Effector memory CD4-positive, alpha-beta T cell (primary cell): ENCODE measurements at regions not wholly inside any gene's neighbourhood (a gene's known extent, or its start where the extent isn't known, plus 50 kb on each side); places are given as distances from the start of the nearest gene placed in this dataset.

ENCODE experiments used
- DNase-seq, 3 donors: peaks; one replicate each; pipeline ENCODE4 v3.0.0-alpha.2; 2020
- H3K27ac ChIP-seq: 2 replicates; pipeline ENCODE4 v1.7.0; 2013; ENCODE audit warnings: mild to moderate bottlenecking, low read length, moderate library complexity; ENCODE audit not compliant: insufficient read depth, poor library complexity, severe bottlenecking
- H3K27me3 ChIP-seq: replicated peaks from 2 replicates; pipeline ENCODE4 v1.7.0; 2013; ENCODE audit warnings: mild to moderate bottlenecking, low read length; ENCODE audit not compliant: insufficient read depth, control insufficient read depth, poor library complexity, severe bottlenecking
- H3K36me3 ChIP-seq: 2 replicates; pipeline ENCODE4 v1.7.0; 2013; ENCODE audit warnings: mild to moderate bottlenecking, low read length, moderate library complexity; ENCODE audit not compliant: control insufficient read depth, insufficient read depth
- H3K4me1 ChIP-seq: 2 replicates; pipeline ENCODE4 v1.7.0; 2013; ENCODE audit warnings: low read length, mild to moderate bottlenecking; ENCODE audit not compliant: control insufficient read depth, insufficient read depth, poor library complexity, severe bottlenecking
- H3K4me3 ChIP-seq: 2 replicates; pipeline ENCODE4 v1.7.0; 2013; ENCODE audit warnings: low read length, low read depth, mild to moderate bottlenecking; ENCODE audit not compliant: insufficient read depth, poor library complexity, severe bottlenecking
- H3K9me3 ChIP-seq: 2 replicates; pipeline ENCODE4 v1.7.0; 2013; ENCODE audit warnings: mild to moderate bottlenecking, low read length, moderate library complexity; ENCODE audit not compliant: control insufficient read depth

- Histone ChIP-seq H3K4me1 (no peaks in the 10 kb centered on the region), H3K9me3 (no peaks in the 10 kb centered on the region), H3K27me3 (no peaks in the 10 kb centered on the region), H3K36me3 (no peaks in the 10 kb centered on the region), H3K4me3 (no peak overlapping the region), H3K27ac (no peak overlapping the region)
- no peak for DNase-seq
These were observed 133.6 kb downstream of the UBE2E3 start for GRCh38 chr2:181114021-181114420.

DNA sequence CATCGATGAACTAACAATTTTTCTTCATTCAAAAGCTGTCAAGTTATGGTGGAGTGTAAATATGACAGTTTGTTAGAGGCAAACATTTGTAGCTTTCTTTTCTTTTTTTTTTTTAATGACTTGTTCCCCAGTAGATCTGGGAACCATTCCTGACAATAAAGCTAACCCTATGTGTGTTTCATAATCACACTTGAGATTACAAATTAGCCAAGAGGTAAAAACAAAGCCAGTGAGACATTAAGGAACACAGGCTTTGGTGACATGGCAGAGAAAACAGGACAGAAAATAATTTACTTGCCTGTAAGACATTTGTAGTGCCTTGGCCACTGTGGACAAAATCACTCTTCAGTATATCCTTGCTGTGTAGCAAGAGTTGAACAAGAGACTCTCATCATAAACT is 135.9 kb downstream of the UBE2E3 start:
- no peak for DNase-seq
- Histone ChIP-seq H3K36me3 (no peaks in the 10 kb centered on the region), H3K4me1 (no peaks in the 10 kb centered on the region), H3K27ac (no peak overlapping the region), H3K4me3 (no peak overlapping the region), H3K27me3 (no peaks in the 10 kb centered on the region), H3K9me3 (no peaks in the 10 kb centered on the region)

GRCh38 chr2:181117206-181117925 is 137.0 kb downstream of the UBE2E3 start:
- H3K27me3 ChIP-seq, result no peaks in the 10 kb centered on the region
- DNase-seq, result no peak
- no peak overlapping the region for H3K4me3 ChIP-seq
- no peaks in the 10 kb centered on the region for H3K4me1 ChIP-seq
- no peak overlapping the region for H3K27ac ChIP-seq
- H3K36me3 ChIP-seq, result no peaks in the 10 kb centered on the region
- no peaks in the 10 kb centered on the region for H3K9me3 ChIP-seq

- Histone ChIP-seq H3K36me3 (no peaks in the 10 kb centered on the region), H3K27ac (no peak overlapping the region), H3K27me3 (no peaks in the 10 kb centered on the region), H3K4me1 (peaks cover 11% of the 10 kb centered on the region), H3K4me3 (no peak overlapping the region), H3K9me3 (no peaks in the 10 kb centered on the region)
- no peak for DNase-seq
These were observed 140.2 kb downstream of the UBE2E3 start for GRCh38 chr2:181120625-181121024.

- peaks cover 14% of the 10 kb centered on the region for H3K4me1 ChIP-seq
- DNase-seq, result no peak
- H3K27me3 ChIP-seq, result no peaks in the 10 kb centered on the region
- H3K9me3 ChIP-seq, result no peaks in the 10 kb centered on the region
- no peaks in the 10 kb centered on the region for H3K36me3 ChIP-seq
- no peak overlapping the region for H3K27ac ChIP-seq
- H3K4me3 ChIP-seq, result no peak overlapping the region
These were observed 141.6 kb downstream of the UBE2E3 start for GRCh38 chr2:181121996-181122395.

- Histone ChIP-seq H3K27ac (no peak overlapping the region), H3K4me3 (no peak overlapping the region), H3K4me1 (peaks cover 14% of the 10 kb centered on the region), H3K36me3 (no peaks in the 10 kb centered on the region), H3K9me3 (no peaks in the 10 kb centered on the region), H3K27me3 (no peaks in the 10 kb centered on the region)
- DNase-seq, result no peak
These were observed 142.2 kb downstream of the UBE2E3 start for GRCh38 chr2:181122601-181123000.

DNA sequence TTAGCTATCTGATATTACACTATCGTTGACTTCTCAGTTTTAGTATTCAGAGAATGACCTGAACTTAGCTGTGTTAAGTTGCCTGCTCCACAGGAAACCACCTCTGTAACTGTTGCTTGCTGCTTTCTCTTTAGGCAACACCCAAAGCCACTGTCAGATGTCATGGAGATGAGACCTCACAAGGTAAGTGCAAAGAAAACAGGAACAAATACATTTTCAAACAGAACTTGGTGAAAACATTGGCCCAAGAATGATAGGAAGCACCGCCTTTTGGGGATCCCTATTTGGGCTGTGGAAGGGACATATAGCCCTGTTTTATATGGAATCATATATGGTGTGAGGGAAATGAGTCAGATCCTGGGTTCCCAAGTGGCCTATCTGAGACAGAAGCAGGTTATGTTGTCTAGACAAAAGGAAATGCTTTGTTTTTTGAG is 143.4 kb downstream of the UBE2E3 start:
- Histone ChIP-seq H3K4me3 (no peak overlapping the region), H3K27me3 (no peaks in the 10 kb centered on the region), H3K9me3 (no peaks in the 10 kb centered on the region), H3K36me3 (no peaks in the 10 kb centered on the region), H3K4me1 (peaks cover 19% of the 10 kb centered on the region), H3K27ac (peak overlapping the region; percentile 81)
- DNase-seq, result peak; percentile 43 to 60 (median 53)

GRCh38 chr2:181124497-181124896 is 144.1 kb downstream of the UBE2E3 start:
- peaks cover 19% of the 10 kb centered on the region for H3K4me1 ChIP-seq
- DNase-seq, result no peak
- H3K4me3 ChIP-seq, result peak overlapping the region; percentile 24
- H3K27ac ChIP-seq, result peak overlapping the region; percentile 81
- no peaks in the 10 kb centered on the region for H3K9me3 ChIP-seq
- H3K36me3 ChIP-seq, result no peaks in the 10 kb centered on the region
- no peaks in the 10 kb centered on the region for H3K27me3 ChIP-seq

- H3K27ac ChIP-seq, result peak overlapping the region; percentile 81
- H3K27me3 ChIP-seq, result no peaks in the 10 kb centered on the region
- no peak for DNase-seq
- H3K4me3 ChIP-seq, result peak overlapping the region; percentile 12
- no peaks in the 10 kb centered on the region for H3K9me3 ChIP-seq
- no peaks in the 10 kb centered on the region for H3K36me3 ChIP-seq
- peaks cover 19% of the 10 kb centered on the region for H3K4me1 ChIP-seq
These were observed 145.0 kb downstream of the UBE2E3 start for GRCh38 chr2:181125359-181125758.

DNA sequence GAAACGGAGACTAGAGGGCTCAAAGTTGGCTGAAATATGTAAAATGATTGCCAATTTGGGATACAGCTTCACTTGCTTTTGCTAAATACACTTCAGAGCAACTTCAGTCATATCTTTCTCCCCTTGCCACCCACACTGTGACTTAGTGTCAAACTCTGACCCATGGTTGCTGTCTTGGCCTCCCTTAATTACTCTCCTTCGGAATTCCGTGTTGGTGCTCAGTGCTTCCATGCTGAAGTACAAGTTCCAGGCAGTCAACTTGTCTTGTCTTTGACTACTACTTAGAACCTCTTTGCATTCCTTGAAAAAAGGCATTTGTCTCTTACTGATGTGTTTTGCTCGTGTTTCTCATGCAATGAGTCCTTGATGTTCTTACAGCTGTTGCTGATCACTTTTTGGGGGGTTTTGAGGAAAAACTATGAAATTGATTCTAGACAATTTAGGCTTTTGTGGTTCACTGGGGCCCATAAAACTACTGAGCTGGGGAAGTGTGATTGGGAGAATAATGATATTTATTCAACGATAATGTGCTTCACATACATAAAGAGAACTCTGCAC is 146.0 kb downstream of the UBE2E3 start:
- Histone ChIP-seq H3K9me3 (no peaks in the 10 kb centered on the region), H3K4me1 (peaks cover 19% of the 10 kb centered on the region), H3K27me3 (no peaks in the 10 kb centered on the region), H3K4me3 (no peak overlapping the region), H3K36me3 (no peaks in the 10 kb centered on the region), H3K27ac (peak overlapping the region; percentile 81)
- no peak for DNase-seq
